Lower lobe of right lung (tissue), 2 donors: ENCODE measurements at regions not wholly inside any gene's neighbourhood (a gene's known extent, or its start where the extent isn't known, plus 50 kb on each side); places are given as distances from the start of the nearest gene placed in this dataset.
"Not testable (repeated sequence)": the region's sequence is repeated elsewhere in the genome, so short reads cannot be mapped to it uniquely, and the experiment has no call there.

Experiments used
- ATAC-seq, 2 donors: fragments of 200-7000 bp; cut with Tn5 transposase; one replicate each; pipeline ENCODE4 v1.9.1; 2020 to 2022; ENCODE audit warnings: mild to moderate bottlenecking in 2 of 2, moderate library complexity in 2 of 2
- DNase-seq: peaks from one replicate; pipeline ENCODE4 v3.0.0-alpha.2; 2020
- H3K27ac ChIP-seq: fragments of 200-600 bp; one replicate; pipeline ENCODE4 v1.8.0; 2022
- H3K27me3 ChIP-seq: fragments of 200-600 bp; one replicate; pipeline ENCODE4 v1.8.0; 2022; ENCODE audit warnings: low read depth
- H3K36me3 ChIP-seq: fragments of 200-600 bp; one replicate; pipeline ENCODE4 v1.8.0; 2022; ENCODE audit warnings: mild to moderate bottlenecking
- H3K4me1 ChIP-seq: fragments of 200-600 bp; one replicate; pipeline ENCODE4 v1.8.0; 2022
- H3K4me3 ChIP-seq: fragments of 200-600 bp; one replicate; pipeline ENCODE4 v1.8.0; 2022; ENCODE audit warnings: mild to moderate bottlenecking
- H3K9me3 ChIP-seq: fragments of 200-600 bp; one replicate; pipeline ENCODE4 v1.8.0; 2022
- intact Hi-C: fragments of 100-400 bp; cut with DNase I; formaldehyde crosslinking; loops from one replicate; pipeline ENCODE4 v1.11.0; 2022
- donor health status: DM: no; HTN: yes; CAD: no; lungs with severe emphysema.

DNA sequence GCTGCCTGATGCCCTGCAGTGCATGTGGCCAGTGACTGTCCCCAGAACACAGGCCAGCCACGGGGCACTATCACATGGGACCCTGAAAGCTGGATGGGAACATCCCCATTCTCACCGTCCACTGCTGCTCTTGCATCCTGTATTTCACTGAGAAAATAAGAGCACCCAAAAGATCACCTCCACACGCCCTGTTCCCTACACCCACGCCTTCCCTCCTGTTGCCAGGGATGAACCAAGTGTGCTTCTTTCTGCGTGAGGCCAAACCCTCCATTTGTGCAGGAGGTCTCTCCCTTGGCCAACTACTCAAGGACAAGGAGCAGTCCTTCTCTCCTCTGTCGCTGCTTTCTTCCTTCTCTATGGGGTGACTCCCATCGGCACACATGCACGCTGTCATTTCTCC lies 118.3 kb downstream of the LRRC37A3 start:
- H3K36me3 ChIP-seq, result peaks cover 25% of the 10 kb centered on the region

GRCh38 chr17:64800361-64800895 lies 118.8 kb downstream of the LRRC37A3 start:
- DNase-seq, H3K4me3 ChIP-seq, H3K27me3 ChIP-seq, intact Hi-C loops, H3K9me3 ChIP-seq, H3K27ac ChIP-seq, H3K4me1 ChIP-seq, ATAC-seq: not testable (repeated sequence)
- peaks cover 25% of the 10 kb centered on the region for H3K36me3 ChIP-seq

More for the DNA sequence above, 118.3 kb downstream of the LRRC37A3 start:
- ATAC-seq, H3K9me3 ChIP-seq, H3K27ac ChIP-seq, intact Hi-C loops, H3K27me3 ChIP-seq, H3K4me3 ChIP-seq, DNase-seq, H3K4me1 ChIP-seq: not testable (repeated sequence)

- H3K4me3 ChIP-seq, DNase-seq, H3K27me3 ChIP-seq, H3K27ac ChIP-seq, H3K4me1 ChIP-seq, intact Hi-C loops, H3K9me3 ChIP-seq, ATAC-seq: not testable (repeated sequence)
- peaks cover 25% of the 10 kb centered on the region for H3K36me3 ChIP-seq
These were observed 119.6 kb downstream of the LRRC37A3 start for GRCh38 chr17:64799543-64800188.

DNA sequence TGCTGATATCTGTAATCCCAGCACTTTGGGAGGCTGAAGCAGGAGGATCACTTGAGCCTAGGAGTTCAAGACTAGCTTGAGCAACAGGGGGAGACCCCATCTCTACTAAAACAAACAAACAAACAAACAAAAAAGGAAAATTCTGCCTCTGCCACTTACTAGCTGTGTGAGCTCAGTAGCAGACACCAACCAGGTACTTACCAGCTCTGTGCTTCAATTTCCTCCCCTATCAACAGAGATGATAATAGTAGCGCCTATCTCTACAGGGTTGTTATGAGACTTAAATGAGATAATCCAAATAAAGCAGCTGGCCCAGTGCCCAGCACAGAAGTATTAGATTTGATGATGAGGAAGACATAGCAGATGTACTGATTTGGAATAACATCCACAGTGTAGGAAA lies 120.3 kb downstream of the LRRC37A3 start:
- peaks cover 25% of the 10 kb centered on the region for H3K36me3 ChIP-seq
- H3K4me3 ChIP-seq, intact Hi-C loops, H3K9me3 ChIP-seq, H3K4me1 ChIP-seq, DNase-seq, ATAC-seq, H3K27me3 ChIP-seq, H3K27ac ChIP-seq: not testable (repeated sequence)

DNA sequence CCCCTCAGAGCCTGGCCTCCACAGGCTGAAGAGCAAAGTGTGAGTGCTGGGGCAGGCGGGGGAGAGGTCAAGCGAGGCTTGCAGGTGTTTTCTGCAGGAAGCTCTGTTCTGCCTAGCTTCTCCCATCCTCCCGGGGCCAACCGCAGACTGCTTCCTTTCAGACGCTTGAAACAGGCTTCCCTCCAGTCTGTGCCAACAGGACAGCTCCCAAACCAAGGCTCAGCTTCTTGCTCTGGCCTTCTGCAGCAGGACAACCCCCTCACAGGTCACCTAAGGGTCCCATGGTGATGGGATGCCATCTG lies 120.8 kb downstream of the LRRC37A3 start:
- intact Hi-C loops, H3K4me3 ChIP-seq, DNase-seq, H3K9me3 ChIP-seq, ATAC-seq, H3K27ac ChIP-seq, H3K27me3 ChIP-seq: not testable (repeated sequence)
- Histone ChIP-seq H3K36me3 (peaks cover 23% of the 10 kb centered on the region), H3K4me1 (peaks cover 14% of the 10 kb centered on the region)

DNA sequence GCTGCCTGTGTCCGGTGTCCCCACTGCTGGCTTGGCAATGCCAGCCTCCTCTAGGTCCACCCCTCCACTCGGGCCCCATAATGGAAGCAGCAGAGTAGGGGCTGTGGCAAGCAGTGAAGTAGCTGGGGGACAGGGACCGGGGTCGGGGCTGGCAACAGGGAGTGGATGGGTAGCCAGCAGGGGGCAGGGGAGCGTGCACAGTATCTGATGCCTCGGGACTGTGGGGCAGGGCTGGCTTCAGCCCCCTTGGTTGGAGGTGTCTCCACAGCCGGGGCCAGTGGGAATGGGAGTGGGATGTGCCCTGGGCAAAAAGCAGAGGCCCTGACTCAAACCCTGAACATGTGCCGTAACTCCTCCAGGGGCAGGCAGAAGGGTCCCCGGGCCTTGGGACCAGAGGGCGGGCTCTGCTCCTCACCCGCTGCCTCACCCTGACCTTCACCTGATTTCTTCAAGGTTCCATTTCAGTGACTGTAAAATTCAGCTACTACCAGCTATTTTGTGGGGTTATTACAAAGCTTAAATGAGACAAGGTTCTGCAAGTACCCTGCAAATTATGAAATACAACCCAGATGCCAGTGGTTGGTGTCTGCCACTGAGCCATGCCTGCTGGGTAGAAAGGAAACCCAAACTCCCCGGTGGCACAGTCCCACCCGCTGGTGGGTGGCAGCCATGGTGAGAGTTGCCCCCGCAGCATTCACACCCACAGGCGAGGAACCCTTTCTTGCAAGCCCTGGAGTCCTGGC lies 121.4 kb downstream of the LRRC37A3 start:
- H3K9me3 ChIP-seq, DNase-seq, H3K27ac ChIP-seq, H3K27me3 ChIP-seq, ATAC-seq, intact Hi-C loops, H3K4me3 ChIP-seq: not testable (repeated sequence)
- Histone ChIP-seq H3K4me1 (peaks cover 19% of the 10 kb centered on the region), H3K36me3 (peaks cover 18% of the 10 kb centered on the region)

DNA sequence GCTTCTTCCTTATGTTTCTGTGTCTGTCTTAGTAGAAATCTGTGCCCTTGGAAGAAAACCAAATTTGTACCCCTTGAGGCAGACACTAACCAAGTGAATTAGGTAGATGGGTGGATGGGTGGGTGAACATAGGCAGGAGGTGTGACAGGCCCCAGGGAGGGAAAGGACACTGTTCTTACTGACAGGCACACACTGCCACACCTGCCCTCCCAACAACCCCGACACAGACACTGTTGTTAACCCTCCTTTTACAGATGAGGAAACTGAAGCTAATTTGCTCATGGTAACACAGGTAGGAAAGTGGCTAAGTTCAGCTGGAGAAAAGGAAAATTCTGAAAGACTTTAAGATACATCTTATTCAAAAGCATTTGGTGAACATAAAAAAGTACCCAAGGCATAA lies 123.9 kb downstream of the LRRC37A3 start:
- H3K27ac ChIP-seq, result peak overlapping the region; percentile 70
- H3K36me3 ChIP-seq, result peaks cover 10% of the 10 kb centered on the region
- ATAC-seq, DNase-seq, intact Hi-C loops, H3K27me3 ChIP-seq, H3K9me3 ChIP-seq, H3K4me3 ChIP-seq: not testable (repeated sequence)
- H3K4me1 ChIP-seq, result peaks cover 32% of the 10 kb centered on the region

- H3K4me3 ChIP-seq, intact Hi-C loops, H3K9me3 ChIP-seq, H3K27me3 ChIP-seq, H3K36me3 ChIP-seq: not testable (repeated sequence)
- Histone ChIP-seq H3K27ac (peak overlapping the region; percentile 70), H3K4me1 (peaks cover 32% of the 10 kb centered on the region)
- ATAC-seq, result peak; percentile 37 to 57
- peak; percentile 76 for DNase-seq
These were observed 124.6 kb downstream of the LRRC37A3 start for GRCh38 chr17:64794548-64795274.

GRCh38 chr17:64794113-64794512 lies 125.2 kb downstream of the LRRC37A3 start:
- intact Hi-C loops, DNase-seq, H3K27me3 ChIP-seq, H3K9me3 ChIP-seq, H3K4me3 ChIP-seq, H3K36me3 ChIP-seq: not testable (repeated sequence)
- peak; percentile 70 to 78 for ATAC-seq
- peaks cover 32% of the 10 kb centered on the region for H3K4me1 ChIP-seq
- peak overlapping the region; percentile 70 for H3K27ac ChIP-seq

DNA sequence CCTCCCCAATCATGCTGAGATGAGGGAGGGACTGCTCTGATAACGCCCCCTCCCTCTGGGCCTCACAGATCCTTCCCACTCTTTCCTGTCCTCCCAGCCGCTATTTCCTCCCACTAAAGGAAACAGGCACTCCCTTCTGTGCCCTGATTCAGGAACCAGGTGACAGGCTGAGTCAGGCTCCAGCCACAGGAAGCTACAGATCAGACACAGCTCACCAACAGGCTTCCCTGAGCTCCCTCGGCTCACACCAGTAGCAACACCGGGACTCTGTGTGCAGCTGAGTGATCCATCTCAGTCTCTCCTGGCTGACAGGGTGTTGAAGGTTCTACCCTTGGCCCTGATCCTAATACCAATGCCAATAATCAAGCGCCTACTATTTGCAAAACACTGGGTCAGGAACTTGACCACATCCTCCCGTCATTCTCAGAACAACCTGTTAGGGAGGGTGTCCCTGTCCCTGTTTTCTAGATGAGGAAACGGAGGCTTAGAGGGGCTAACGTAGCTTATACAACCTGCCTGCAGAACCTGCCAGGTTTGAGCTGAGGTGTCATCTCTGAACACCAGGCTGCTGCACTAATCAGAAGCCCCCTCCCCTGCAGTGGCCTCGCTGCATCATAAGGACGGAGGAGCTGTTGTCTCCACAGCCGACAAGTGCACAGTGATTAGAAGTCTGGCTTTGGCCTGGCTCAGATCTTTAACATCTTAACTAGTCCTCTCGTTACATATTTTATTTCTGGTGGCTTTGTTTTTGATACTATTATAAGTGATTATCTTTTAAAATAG lies 126.3 kb downstream of the LRRC37A3 start:
- peak; percentile 72 to 75 for ATAC-seq
- H3K4me3 ChIP-seq, H3K9me3 ChIP-seq, intact Hi-C loops, H3K27me3 ChIP-seq: not testable (repeated sequence)
- peak; percentile 71 for DNase-seq
- Histone ChIP-seq H3K36me3 (peaks cover 11% of the 10 kb centered on the region), H3K27ac (peak overlapping the region; percentile 70), H3K4me1 (peaks cover 32% of the 10 kb centered on the region)

- H3K9me3 ChIP-seq, H3K4me3 ChIP-seq, H3K27me3 ChIP-seq, ATAC-seq, intact Hi-C loops, DNase-seq: not testable (repeated sequence)
- Histone ChIP-seq H3K36me3 (peaks cover 16% of the 10 kb centered on the region), H3K4me1 (peaks cover 32% of the 10 kb centered on the region), H3K27ac (peak overlapping the region; percentile 70)
These were observed 127.0 kb downstream of the LRRC37A3 start for GRCh38 chr17:64792276-64792675.

GRCh38 chr17:64791691-64792090 lies 127.6 kb downstream of the LRRC37A3 start:
- H3K27ac ChIP-seq, ATAC-seq, intact Hi-C loops, H3K27me3 ChIP-seq, H3K4me3 ChIP-seq, DNase-seq, H3K9me3 ChIP-seq: not testable (repeated sequence)
- Histone ChIP-seq H3K4me1 (peaks cover 32% of the 10 kb centered on the region), H3K36me3 (peaks cover 22% of the 10 kb centered on the region)

- H3K27ac ChIP-seq, H3K27me3 ChIP-seq, H3K4me3 ChIP-seq, intact Hi-C loops, DNase-seq, ATAC-seq, H3K9me3 ChIP-seq: not testable (repeated sequence)
- H3K4me1 ChIP-seq, result peaks cover 32% of the 10 kb centered on the region
- peaks cover 27% of the 10 kb centered on the region for H3K36me3 ChIP-seq
These were observed 128.1 kb downstream of the LRRC37A3 start for GRCh38 chr17:64791226-64791625.
